ENCODE measurements at regions not wholly inside any gene's neighbourhood (a gene's known extent, or its start where the extent isn't known, plus 50 kb on each side); places are given as distances from the start of the nearest gene placed in this dataset.

DNA sequence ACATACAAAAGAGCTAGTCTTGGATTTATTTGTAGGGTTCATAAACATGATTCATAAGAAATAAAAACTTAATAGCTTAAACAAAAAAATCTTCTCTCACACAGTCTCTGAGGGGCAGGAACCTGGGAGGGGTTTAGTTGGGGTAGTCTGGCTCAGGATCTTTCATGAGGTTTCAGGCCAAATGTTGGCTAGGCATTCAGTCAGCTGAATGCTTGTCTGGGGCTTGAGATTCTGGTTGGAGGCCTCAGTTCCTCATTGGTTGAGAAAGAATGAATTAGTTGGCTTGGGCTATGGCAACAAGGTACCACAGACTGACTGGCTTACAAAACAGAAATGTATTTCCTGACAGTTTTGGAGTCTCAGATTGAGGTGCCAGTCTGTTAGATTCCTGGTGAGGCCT is 74.3 kb downstream of the ANKRD7 start:
- FAIRE-seq = no peak

GRCh38 chr7:118300177-118300576 is 75.7 kb downstream of the ANKRD7 start:
- FAIRE-seq = no peak

- no peak for FAIRE-seq
Measured at GRCh38 chr7:118304100-118304499, 79.6 kb downstream of the ANKRD7 start.

GRCh38 chr7:118305671-118306070 is 81.2 kb downstream of the ANKRD7 start:
- FAIRE-seq = no peak

DNA sequence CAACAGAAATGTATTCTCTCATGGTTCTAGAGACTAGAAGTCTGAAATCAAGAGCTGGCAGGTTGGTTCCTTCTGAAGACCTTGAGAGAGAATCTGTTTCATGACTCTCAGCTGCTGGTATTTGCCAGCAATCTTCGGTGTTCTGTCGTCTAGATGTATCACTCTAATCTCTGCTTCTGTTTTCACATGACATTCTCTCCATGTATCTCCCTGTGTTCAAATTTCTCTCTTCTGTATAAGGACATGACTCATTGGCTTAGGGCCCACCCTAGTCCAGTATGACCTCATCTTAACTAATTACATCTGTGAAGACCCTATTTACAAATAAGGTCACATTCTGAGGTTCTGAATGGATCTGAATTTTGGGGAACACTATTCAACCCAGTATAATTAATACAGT is 82.3 kb downstream of the ANKRD7 start:
- no peak for FAIRE-seq

DNA sequence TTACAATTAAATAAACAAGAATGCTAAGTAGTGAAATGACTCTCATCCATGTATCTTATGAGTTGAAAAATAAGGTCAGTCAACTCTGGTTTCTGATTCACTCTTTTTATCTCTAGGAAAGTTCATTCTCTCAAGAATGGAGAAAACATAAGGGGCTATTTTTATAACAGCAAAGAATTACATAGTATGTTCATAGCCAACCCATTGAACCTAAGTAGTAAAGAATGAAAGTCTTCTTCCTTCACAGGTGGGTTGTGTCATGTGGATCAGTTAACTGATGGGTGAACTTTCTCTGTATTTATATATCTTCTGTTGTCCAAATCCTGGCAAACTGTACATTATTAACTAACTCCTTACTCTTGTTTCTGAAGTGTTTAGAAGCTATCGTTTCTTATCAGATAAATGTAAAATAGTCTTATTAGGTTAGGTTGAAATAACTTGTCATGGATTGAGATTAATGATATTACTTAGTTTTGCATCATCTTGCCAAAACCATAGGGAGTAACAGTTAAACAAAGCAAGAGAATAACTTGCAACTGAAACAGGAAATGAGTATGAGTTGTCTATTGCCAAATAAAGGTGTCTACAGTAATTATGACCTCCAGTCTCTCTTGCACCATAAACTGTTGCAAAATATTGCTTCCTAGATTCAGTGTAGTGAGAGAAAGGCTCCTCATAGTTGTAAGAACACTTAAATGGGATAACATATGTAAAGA is 86.8 kb downstream of the ANKRD7 start:
- FAIRE-seq = no peak

DNA sequence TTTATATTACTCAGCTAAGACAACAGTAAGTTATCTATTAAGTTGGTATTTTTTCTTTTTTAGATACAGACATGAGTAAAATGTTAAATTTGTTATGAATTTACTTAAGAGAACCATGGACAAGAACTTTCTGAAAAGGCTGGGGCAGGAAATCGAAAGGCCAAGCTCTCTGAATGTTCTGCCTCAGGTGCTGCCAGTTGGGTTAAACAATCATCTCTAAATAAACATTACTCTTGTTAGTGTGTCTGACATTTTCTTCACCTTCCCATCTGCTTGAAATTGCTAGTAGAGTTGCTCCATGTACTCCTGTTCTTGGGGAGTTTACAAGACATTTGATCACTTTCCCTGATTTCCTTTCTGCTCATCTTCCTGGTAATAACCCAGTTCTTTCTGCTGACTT is 87.5 kb downstream of the ANKRD7 start:
- no peak for FAIRE-seq

- FAIRE-seq = no peak
Measured at GRCh38 chr7:118312966-118313365, 88.5 kb downstream of the ANKRD7 start.

GRCh38 chr7:118324790-118325449 is 100.4 kb downstream of the ANKRD7 start:
- FAIRE-seq = no peak

DNA sequence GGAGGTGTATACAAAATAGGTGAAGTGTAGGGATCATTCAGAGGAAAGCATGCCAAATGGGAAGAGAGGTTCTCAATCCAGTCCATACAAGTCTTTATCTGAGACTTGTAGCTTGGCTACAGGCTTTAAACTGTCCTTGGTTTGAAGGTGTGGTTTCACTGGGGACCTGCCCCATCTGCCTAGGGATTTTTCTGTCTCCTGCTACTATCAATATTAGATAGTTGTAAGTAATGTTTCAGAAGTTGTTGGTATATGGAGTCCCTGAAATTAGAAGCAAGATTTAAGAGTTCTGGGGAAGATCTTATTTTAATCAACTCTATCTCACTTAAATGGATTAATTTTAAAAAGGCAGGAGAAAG is 100.9 kb downstream of the ANKRD7 start:
- FAIRE-seq = no peak

GRCh38 chr7:118327174-118327573 is 102.7 kb downstream of the ANKRD7 start:
- FAIRE-seq = no peak

DNA sequence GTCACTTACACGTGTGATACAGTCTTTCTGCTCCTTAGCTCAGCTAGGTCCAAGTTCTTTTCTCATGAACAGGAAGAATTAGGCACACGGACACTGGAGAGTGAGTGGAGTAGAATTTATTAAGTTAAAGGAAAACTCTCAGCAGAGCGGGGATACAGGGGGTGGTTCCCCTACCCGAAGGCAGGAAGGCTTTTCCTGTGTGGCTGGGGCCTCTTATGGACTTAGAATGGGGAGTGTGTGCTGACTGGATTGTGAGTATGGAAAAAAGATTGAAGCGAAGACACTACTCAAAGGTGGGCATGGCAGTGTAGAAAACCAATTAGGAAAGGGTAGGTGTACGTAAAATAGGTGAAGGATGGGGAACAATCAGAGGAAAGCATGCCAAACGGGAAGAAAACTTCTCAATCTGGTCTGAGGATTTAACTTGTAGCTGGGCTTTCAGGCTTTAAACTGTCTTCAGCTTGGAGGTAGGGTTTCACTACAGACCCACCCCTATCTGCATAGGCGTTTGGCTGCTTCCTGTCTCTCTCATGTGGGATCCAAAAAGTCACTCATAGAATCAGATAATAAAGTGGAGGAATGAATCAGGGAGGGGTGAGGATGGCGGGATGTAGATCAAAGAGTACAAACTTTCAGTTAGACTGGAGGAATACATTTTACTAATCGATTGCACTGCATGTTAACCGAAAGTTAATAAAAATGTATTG is 104.2 kb downstream of the ANKRD7 start:
- FAIRE-seq = no peak

DNA sequence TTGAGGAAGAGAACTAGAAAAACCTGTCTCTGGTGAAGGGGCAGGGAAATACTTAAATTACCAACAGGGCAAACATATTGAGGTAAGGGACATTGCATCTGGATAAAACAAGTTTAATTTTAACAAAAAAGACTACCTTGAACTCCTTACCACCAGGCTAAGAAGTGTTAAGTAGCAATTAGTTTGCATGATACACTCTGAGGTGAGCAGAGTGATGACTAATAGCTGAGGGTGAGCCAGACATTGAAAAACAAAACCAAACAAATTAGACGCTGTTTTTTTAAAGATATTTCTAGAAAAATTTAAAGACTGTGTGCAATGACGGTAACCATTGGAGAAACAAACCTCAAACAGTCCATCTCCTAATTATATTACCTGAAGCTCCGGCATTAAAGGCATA is 105.9 kb downstream of the ANKRD7 start:
- no peak for FAIRE-seq

DNA sequence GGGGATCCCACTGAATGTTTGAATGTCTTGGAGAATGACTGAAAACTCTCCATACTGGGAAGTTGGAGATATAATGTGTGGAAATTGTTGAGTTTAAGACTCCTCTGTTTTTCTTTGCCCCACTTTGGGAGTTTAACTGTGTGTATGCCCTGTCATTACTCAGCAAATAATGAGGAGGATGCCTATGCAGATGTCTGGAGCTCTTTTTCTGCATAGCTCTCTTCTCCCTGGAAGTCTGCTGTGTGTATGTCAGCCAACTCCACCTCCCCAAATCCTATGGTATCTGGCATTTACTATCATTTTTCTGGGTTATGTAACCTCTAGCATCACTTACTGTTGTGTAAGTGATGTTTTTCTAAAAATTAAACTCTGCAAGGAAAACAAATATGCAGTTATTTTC is 122.2 kb downstream of the ANKRD7 start:
- no peak for FAIRE-seq

GRCh38 chr7:118349604-118350003 is 125.1 kb downstream of the ANKRD7 start:
- FAIRE-seq = no peak

DNA sequence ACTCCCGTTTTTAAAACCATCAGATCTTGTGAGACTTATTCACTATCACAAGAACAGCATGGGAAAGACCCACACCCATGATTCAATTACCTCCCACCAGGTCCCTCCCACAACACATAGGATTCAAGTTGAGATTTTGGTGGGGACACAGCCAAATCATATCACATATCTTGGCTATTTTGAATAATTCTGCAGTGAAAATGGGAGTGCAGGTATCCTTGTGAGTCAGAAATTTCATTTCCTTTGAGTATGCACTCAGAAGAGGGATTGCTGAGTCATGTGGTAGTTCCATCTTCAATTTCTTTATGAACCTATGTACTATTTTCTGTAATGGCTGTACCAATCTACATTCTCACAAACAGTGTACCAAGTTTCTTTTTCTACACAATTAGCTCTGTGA is 125.8 kb downstream of the ANKRD7 start:
- FAIRE-seq = no peak

- no peak for FAIRE-seq
Measured at GRCh38 chr7:118352867-118353453, 128.5 kb downstream of the ANKRD7 start.

DNA sequence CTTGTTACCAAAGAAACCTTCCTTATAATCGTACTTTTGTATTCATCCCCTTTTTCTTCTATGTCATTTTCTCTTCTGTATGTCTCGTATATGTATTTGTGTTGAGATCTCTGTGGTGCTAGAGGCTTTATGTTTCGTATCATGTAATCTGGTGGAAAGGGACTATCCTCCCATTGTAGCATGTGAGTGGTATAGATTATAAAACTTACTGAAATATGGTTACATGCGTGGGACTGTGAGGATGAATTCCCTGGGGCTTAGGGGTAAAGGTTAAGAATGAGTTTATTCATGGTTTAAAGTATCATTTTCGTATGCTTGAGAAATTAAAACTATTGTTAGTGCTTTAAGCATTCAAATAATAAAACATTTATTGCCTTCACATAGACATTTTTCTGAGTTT is 141.9 kb downstream of the ANKRD7 start:
- no peak for FAIRE-seq

DNA sequence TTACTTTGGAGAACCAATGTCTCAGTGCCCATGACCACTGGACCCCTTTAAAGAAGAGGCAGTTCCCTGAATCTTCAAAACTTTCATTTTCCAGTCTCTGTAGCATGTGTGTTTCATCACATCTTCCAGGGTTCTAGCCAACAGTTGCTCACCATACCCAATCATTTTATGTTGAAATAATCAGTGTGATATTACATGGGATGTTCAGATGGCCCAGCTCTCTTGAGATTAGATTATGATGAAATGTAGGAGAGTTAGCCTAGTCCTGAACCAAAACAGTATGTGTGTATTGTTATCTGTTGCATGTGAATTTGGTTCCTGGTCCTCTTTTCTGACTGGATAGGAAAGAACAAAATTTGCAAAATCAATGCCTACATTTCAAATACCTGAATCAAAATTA is 144.5 kb downstream of the ANKRD7 start:
- FAIRE-seq = no peak

DNA sequence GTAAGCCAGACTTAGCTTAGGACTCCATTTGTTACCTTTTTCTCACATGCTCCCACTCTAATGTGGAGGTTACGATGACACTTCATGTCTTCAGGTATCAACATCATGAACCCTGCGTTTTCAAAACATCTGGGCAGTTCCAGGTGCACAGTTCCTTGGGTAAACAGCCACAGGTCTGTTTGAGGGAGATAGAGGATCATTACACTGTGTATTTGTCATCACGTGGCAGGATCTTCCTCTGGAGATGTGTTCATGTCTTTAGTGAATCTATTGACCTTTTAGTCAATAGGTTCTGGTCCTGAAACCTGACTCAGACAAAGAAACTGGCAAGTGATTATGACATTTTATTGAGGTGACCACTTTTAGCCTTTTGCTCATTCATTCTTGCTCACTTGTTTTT is 145.5 kb downstream of the ANKRD7 start:
- FAIRE-seq = no peak

DNA sequence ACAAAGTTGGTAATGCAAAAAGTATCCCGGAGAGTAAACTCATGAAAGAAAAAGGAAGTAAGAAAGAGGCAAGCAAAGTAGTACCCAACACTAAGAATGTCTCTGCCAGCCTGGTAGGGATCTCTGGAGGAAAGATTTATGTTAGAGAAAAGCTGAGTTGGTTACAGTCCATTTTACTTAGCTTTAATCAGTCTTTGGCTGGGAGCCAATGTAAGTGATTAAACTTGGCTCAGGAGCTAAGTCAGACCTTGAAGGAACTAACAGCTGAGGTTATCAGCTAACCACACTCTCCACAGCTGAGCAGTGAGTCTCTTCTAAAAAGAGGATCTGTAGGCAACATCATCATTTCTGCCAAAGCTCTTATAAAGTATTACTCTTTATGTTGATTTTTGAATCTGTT is 148.0 kb downstream of the ANKRD7 start:
- FAIRE-seq = no peak

GRCh38 chr7:118389629-118390028 is 165.1 kb downstream of the ANKRD7 start:
- no peak for FAIRE-seq

DNA sequence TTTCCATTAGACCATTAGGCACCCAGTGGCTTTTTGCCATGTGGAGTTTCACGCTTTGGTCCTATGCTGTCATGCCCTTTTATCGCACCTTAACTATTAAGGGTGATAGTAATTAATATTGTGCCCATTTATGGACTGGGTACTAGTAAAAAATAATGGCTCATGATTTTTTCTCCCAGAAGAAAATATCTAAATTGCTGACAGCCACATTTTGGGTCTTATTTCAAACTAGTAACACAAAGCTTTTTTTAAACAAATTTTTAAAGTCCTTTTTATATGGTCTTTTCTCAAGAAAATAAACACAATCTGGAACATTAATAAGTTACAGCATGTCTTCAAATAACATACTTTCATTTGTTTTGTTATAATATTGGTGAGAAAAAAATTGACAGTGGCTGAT is 179.7 kb downstream of the ANKRD7 start:
- no peak for FAIRE-seq

DNA sequence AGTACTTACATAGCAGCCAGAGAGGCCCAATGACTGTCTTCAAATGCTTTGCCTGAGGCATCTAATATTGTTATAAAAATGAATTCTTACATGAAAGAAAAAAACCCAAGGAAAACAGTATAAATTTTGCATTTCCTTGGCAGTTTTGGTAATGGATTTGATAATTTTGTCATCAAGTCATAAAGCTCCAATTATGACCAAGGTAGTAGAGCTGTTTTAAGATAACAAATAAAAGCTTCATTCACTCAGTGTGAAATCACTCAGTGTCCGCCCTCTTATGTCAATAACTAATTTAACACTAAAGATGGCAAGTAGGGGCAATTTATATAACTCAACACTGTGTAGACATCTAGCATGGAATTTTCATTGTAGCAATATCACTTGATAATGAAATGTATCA is 193.9 kb downstream of the ANKRD7 start:
- FAIRE-seq = no peak

Data from colon (tissue), 2 donors.